Cardiac muscle cell (in vitro differentiated cells and primary cell): ENCODE measurements at regions not wholly inside any gene's neighbourhood (a gene's known extent, or its start where the extent isn't known, plus 50 kb on each side); places are given as distances from the start of the nearest gene placed in this dataset.

Source experiments
- DNase-seq, 2 donors: peaks; one replicate each; pipeline versions ENCODE4 v3.0.0 to v3.0.0-alpha.2; 2010 to 2017; ENCODE audit warnings: low read depth in 1 of 2, low spot score in 1 of 2
- H3K27ac ChIP-seq: fragments of 200-600 bp; sonication (generic); 2 replicates; pipeline ENCODE4 v1.5.1; 2016
- H3K27me3 ChIP-seq: fragments of 200-600 bp; sonication (generic); 2 replicates; pipeline ENCODE4 v1.6.0; 2016; ENCODE audit warnings: control low read depth
- H3K36me3 ChIP-seq: fragments of 200-600 bp; sonication (generic); 2 replicates; pipeline ENCODE4 v1.5.1; 2016; ENCODE audit warnings: control low read depth
- H3K4me1 ChIP-seq: fragments of 200-600 bp; sonication (generic); 2 replicates; pipeline ENCODE4 v1.8.1; 2017; ENCODE audit warnings: low read depth, mild to moderate bottlenecking, mixed run types
- H3K4me3 ChIP-seq: fragments of 200-600 bp; sonication (generic); 2 replicates; pipeline ENCODE4 v1.5.1; 2016; ENCODE audit warnings: mild to moderate bottlenecking
- H3K9me3 ChIP-seq: fragments of 200-600 bp; sonication (generic); 2 replicates; pipeline ENCODE4 v1.5.1; 2017; ENCODE audit warnings: low read depth, mild to moderate bottlenecking, control low read depth
- CTCF ChIP-seq: IDR thresholded peaks from 2 replicates; pipeline ENCODE4 v1.5.1; 2012; ENCODE audit warnings: low read depth, mild to moderate bottlenecking, low read length

- Histone ChIP-seq H3K36me3 (no peaks in the 10 kb centered on the region), H3K4me3 (no peak overlapping the region), H3K9me3 (no peaks in the 10 kb centered on the region), H3K4me1 (no peaks in the 10 kb centered on the region), H3K27ac (no peak overlapping the region), H3K27me3 (no peaks in the 10 kb centered on the region)
- no peak for TF ChIP-seq CTCF
- DNase-seq = no peak
Measured at GRCh38 chr12:11569716-11570115, 79.8 kb upstream of the ETV6 start.

GRCh38 chr12:11573880-11574279 lies 75.6 kb upstream of the ETV6 start:
- TF ChIP-seq CTCF = no peak
- DNase-seq = no peak
- Histone ChIP-seq H3K27ac (no peak overlapping the region), H3K27me3 (no peaks in the 10 kb centered on the region), H3K9me3 (no peaks in the 10 kb centered on the region), H3K4me1 (no peaks in the 10 kb centered on the region), H3K36me3 (no peaks in the 10 kb centered on the region), H3K4me3 (no peak overlapping the region)

- DNase-seq = peak in 1 of 2 donors; percentile 82
- no peaks in the 10 kb centered on the region for H3K9me3 ChIP-seq
- H3K4me3 ChIP-seq = no peak overlapping the region
- no peaks in the 10 kb centered on the region for H3K4me1 ChIP-seq
- TF ChIP-seq CTCF = no peak
- no peaks in the 10 kb centered on the region for H3K27me3 ChIP-seq
- H3K36me3 ChIP-seq = no peaks in the 10 kb centered on the region
- H3K27ac ChIP-seq = no peak overlapping the region
Measured at GRCh38 chr12:11576104-11576503, 73.4 kb upstream of the ETV6 start.

GRCh38 chr12:11577658-11578260 lies 71.7 kb upstream of the ETV6 start:
- H3K27me3 ChIP-seq = no peaks in the 10 kb centered on the region
- DNase-seq = no peak
- no peak overlapping the region for H3K4me3 ChIP-seq
- TF ChIP-seq CTCF = no peak
- H3K4me1 ChIP-seq = no peaks in the 10 kb centered on the region
- H3K36me3 ChIP-seq = no peaks in the 10 kb centered on the region
- no peak overlapping the region for H3K27ac ChIP-seq
- H3K9me3 ChIP-seq = no peaks in the 10 kb centered on the region

GRCh38 chr12:11578461-11578993 lies 70.9 kb upstream of the ETV6 start:
- no peak for DNase-seq
- no peaks in the 10 kb centered on the region for H3K4me1 ChIP-seq
- H3K27ac ChIP-seq = no peak overlapping the region
- no peaks in the 10 kb centered on the region for H3K27me3 ChIP-seq
- H3K4me3 ChIP-seq = no peak overlapping the region
- no peak for TF ChIP-seq CTCF
- H3K36me3 ChIP-seq = no peaks in the 10 kb centered on the region
- H3K9me3 ChIP-seq = no peaks in the 10 kb centered on the region
